ENCODE measurements at regions not wholly inside any gene's neighbourhood (a gene's known extent, or its start where the extent isn't known, plus 50 kb on each side); places are given as distances from the start of the nearest gene placed in this dataset.

DNA sequence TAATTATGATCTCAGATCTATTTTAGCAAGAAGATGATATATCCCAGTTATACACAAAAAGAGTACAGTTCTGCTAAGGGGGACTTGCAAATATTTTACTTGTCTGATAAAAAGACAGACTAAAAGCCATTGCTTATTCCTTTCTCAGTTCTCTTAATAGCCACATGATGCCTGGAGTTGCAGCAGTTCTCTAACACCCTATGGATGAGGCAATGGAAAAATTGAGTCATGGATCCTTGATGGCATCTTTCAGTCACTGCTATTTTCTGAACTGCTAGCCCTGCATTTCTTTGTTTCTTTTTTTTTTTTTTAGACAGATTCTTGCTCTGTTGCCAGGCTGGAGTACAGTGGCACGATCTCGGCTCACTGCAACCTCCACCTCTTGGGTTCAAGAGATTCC lies 1956.7 kb downstream of the C4orf33 start:
- no peak for ATAC-seq
- Histone ChIP-seq H3K4me2 (ENCODE audit: insufficient read depth, low read length) (no peak overlapping the region), H3K4me1 (replicated peaks in 1 of 2; ENCODE audit: control insufficient read depth in 2 of 2, insufficient read depth in 2 of 2, low read length in 2 of 2) (no peaks in the 10 kb centered on the region), H3K27ac (ENCODE audit: extremely low read depth, low read depth, low read length) (no peak overlapping the region), H3K36me3 (ENCODE audit: control insufficient read depth, insufficient read depth, low read length) (no peaks in the 10 kb centered on the region), H3K79me2 (ENCODE audit: control insufficient read depth, insufficient read depth, low read length) (no peaks in the 10 kb centered on the region), H2AFZ (ENCODE audit: low read depth, low read length) (no peak overlapping the region), H3K9ac (ENCODE audit: insufficient read depth in 1 of 2, low read depth in 2 of 2, low read length in 2 of 2) (no peak overlapping the region), H3K9me3 (replicated peaks; ENCODE audit: control insufficient read depth, insufficient read depth, low read depth, low read length) (no peaks in the 10 kb centered on the region), H3K9me1 (ENCODE audit: control insufficient read depth, insufficient read depth, low read length) (no peaks in the 10 kb centered on the region), H3K27me3 (ENCODE audit: control insufficient read depth in 2 of 2, insufficient read depth in 2 of 2, low read length in 2 of 2) (no peaks in the 10 kb centered on the region), H4K20me1 (replicated peaks; ENCODE audit: control insufficient read depth, insufficient read depth, low read length) (no peaks in the 10 kb centered on the region), H3K4me3 (no peak overlapping the region)
- CTCF ChIA-PET (ENCODE audit: low intra/inter-chr PET ratio), result no interaction called here
- WGBS (ENCODE audit: insufficient coverage, low coverage, missing lambda C conversion rate), result 7% methylated on average over 2 of the region's 2 CpGs
- TF ChIP-seq, protein P1, sequence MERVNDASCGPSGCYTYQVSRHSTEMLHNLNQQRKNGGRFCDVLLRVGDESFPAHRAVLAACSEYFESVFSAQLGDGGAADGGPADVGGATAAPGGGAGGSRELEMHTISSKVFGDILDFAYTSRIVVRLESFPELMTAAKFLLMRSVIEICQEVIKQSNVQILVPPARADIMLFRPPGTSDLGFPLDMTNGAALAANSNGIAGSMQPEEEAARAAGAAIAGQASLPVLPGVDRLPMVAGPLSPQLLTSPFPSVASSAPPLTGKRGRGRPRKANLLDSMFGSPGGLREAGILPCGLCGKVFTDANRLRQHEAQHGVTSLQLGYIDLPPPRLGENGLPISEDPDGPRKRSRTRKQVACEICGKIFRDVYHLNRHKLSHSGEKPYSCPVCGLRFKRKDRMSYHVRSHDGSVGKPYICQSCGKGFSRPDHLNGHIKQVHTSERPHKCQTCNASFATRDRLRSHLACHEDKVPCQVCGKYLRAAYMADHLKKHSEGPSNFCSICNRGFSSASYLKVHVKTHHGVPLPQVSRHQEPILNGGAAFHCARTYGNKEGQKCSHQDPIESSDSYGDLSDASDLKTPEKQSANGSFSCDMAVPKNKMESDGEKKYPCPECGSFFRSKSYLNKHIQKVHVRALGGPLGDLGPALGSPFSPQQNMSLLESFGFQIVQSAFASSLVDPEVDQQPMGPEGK (CRISPR knock-in tag; IDR thresholded peaks at IDR 0.05; ENCODE audit: borderline replicate concordance), result no peak
- TF ChIP-seq, protein P2, sequence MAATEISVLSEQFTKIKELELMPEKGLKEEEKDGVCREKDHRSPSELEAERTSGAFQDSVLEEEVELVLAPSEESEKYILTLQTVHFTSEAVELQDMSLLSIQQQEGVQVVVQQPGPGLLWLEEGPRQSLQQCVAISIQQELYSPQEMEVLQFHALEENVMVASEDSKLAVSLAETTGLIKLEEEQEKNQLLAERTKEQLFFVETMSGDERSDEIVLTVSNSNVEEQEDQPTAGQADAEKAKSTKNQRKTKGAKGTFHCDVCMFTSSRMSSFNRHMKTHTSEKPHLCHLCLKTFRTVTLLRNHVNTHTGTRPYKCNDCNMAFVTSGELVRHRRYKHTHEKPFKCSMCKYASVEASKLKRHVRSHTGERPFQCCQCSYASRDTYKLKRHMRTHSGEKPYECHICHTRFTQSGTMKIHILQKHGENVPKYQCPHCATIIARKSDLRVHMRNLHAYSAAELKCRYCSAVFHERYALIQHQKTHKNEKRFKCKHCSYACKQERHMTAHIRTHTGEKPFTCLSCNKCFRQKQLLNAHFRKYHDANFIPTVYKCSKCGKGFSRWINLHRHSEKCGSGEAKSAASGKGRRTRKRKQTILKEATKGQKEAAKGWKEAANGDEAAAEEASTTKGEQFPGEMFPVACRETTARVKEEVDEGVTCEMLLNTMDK (IDR thresholded peaks at IDR 0.05; ENCODE audit: borderline replicate concordance, insufficient read depth, low read depth, low read length, poor library complexity, severe bottlenecking), result no peak
- no peak for TF ChIP-seq CEBPG (CRISPR knock-in tag; IDR thresholded peaks at IDR 0.05)
- no peak for TF ChIP-seq CEBPG (tag; conservative IDR thresholded peaks at IDR 0.05 in 1 of 2, IDR thresholded peaks at IDR 0.05 in 1 of 2)
- no peak for TF ChIP-seq ZNF445 (CRISPR knock-in tag; IDR thresholded peaks at IDR 0.05; ENCODE audit: low read depth)
- in situ Hi-C loops (cut with MboI) (no loop called here), intact Hi-C loops (cut with micrococcal nuclease) (no loop called here)
- no peak for DNase-seq (ENCODE audit: extremely low read depth in 1 of 4, low spot score in 3 of 4)
- POLR2A ChIA-PET, result no interaction called here
- FAIRE-seq, result no peak
- BruUV-seq (replicated peaks), result no TSS peak
